IgD-negative memory B cell (primary cell): ENCODE measurements at regions not wholly inside any gene's neighbourhood (a gene's known extent, or its start where the extent isn't known, plus 50 kb on each side); places are given as distances from the start of the nearest gene placed in this dataset.

ENCODE experiments used
- H3K27ac Mint-ChIP-seq, 3 donors: one replicate each; pipeline ENCODE4 v1.8.0; 2020 to 2022; ENCODE audit warnings: mild to moderate bottlenecking in 3 of 3, mixed read lengths in 3 of 3, moderate library complexity in 1 of 3
- H3K27me3 Mint-ChIP-seq: one replicate; pipeline ENCODE4 v1.8.0; 2021; ENCODE audit warnings: mixed read lengths
- H3K36me3 Mint-ChIP-seq: one replicate; pipeline ENCODE4 v1.8.0; 2020; ENCODE audit warnings: mild to moderate bottlenecking, mixed read lengths
- H3K4me1 Mint-ChIP-seq, 3 donors: one replicate each; pipeline ENCODE4 v1.8.0; 2020 to 2022; ENCODE audit warnings: mixed read lengths in 3 of 3, mild to moderate bottlenecking in 1 of 3
- H3K4me3 Mint-ChIP-seq, 4 donors: one replicate each; pipeline ENCODE4 v1.8.0; 2020 to 2022; ENCODE audit warnings: mild to moderate bottlenecking in 4 of 4, mixed read lengths in 4 of 4, moderate library complexity in 3 of 4
- H3K9me3 Mint-ChIP-seq, 3 donors: one replicate each; pipeline ENCODE4 v1.8.0; 2020 to 2021; ENCODE audit warnings: mixed read lengths in 3 of 3, mild to moderate bottlenecking in 1 of 3

- no peaks in the 10 kb centered on the region for H3K4me1 Mint-ChIP-seq
- no peaks in the 10 kb centered on the region for H3K27me3 Mint-ChIP-seq
- peaks cover 0 to 6% (median 0%) of the 10 kb centered on the region in 3 donors for H3K9me3 Mint-ChIP-seq
- H3K27ac Mint-ChIP-seq: no peak overlapping the region
- no peak overlapping the region for H3K4me3 Mint-ChIP-seq
- H3K36me3 Mint-ChIP-seq: no peaks in the 10 kb centered on the region
Measured at GRCh38 chr13:109924376-109924775, 138.0 kb upstream of the IRS2 start.

GRCh38 chr13:109922518-109922917 is 136.1 kb upstream of the IRS2 start:
- no peak overlapping the region for H3K27ac Mint-ChIP-seq

GRCh38 chr13:109919715-109920375 is 133.5 kb upstream of the IRS2 start:
- H3K27ac Mint-ChIP-seq: no peak overlapping the region
- no peak overlapping the region for H3K4me3 Mint-ChIP-seq
- H3K27me3 Mint-ChIP-seq: no peaks in the 10 kb centered on the region
- no peaks in the 10 kb centered on the region for H3K4me1 Mint-ChIP-seq
- H3K9me3 Mint-ChIP-seq: peaks cover 0 to 5% (median 4%) of the 10 kb centered on the region in 3 donors
- H3K36me3 Mint-ChIP-seq: no peaks in the 10 kb centered on the region

More at GRCh38 chr13:109922518-109922917, 136.1 kb upstream of the IRS2 start:
- H3K4me3 Mint-ChIP-seq: no peak overlapping the region
- H3K36me3 Mint-ChIP-seq: no peaks in the 10 kb centered on the region
- no peaks in the 10 kb centered on the region for H3K4me1 Mint-ChIP-seq
- H3K9me3 Mint-ChIP-seq: peaks cover 0 to 6% (median 0%) of the 10 kb centered on the region in 3 donors
- H3K27me3 Mint-ChIP-seq: no peaks in the 10 kb centered on the region

GRCh38 chr13:109918179-109918711 is 131.9 kb upstream of the IRS2 start:
- Mint-ChIP-seq H3K4me3 (no peak overlapping the region), H3K4me1 (no peaks in the 10 kb centered on the region), H3K36me3 (no peaks in the 10 kb centered on the region), H3K27me3 (no peaks in the 10 kb centered on the region), H3K27ac (no peak overlapping the region), H3K9me3 (peaks cover 0 to 4% (median 0%) of the 10 kb centered on the region in 3 donors)

- Mint-ChIP-seq H3K27ac (no peak overlapping the region), H3K4me1 (no peaks in the 10 kb centered on the region), H3K9me3 (peaks cover 0 to 4% (median 0%) of the 10 kb centered on the region in 3 donors), H3K27me3 (no peaks in the 10 kb centered on the region), H3K36me3 (no peaks in the 10 kb centered on the region), H3K4me3 (no peak overlapping the region)
Measured at GRCh38 chr13:109917422-109917821, 131.0 kb upstream of the IRS2 start.

- Mint-ChIP-seq H3K4me3 (no peak overlapping the region), H3K27me3 (no peaks in the 10 kb centered on the region), H3K27ac (no peak overlapping the region), H3K36me3 (no peaks in the 10 kb centered on the region), H3K9me3 (peaks cover 0 to 4% (median 0%) of the 10 kb centered on the region in 3 donors), H3K4me1 (no peaks in the 10 kb centered on the region)
Measured at GRCh38 chr13:109913936-109914510, 127.6 kb upstream of the IRS2 start.

GRCh38 chr13:109913186-109913585 is 126.8 kb upstream of the IRS2 start:
- no peak overlapping the region for H3K27ac Mint-ChIP-seq
- H3K36me3 Mint-ChIP-seq: no peaks in the 10 kb centered on the region
- H3K4me3 Mint-ChIP-seq: no peak overlapping the region
- peaks cover 0 to 4% (median 0%) of the 10 kb centered on the region in 3 donors for H3K9me3 Mint-ChIP-seq
- no peaks in the 10 kb centered on the region for H3K4me1 Mint-ChIP-seq
- no peaks in the 10 kb centered on the region for H3K27me3 Mint-ChIP-seq

- H3K4me3 Mint-ChIP-seq: no peak overlapping the region
- H3K27me3 Mint-ChIP-seq: no peaks in the 10 kb centered on the region
- peaks cover 0 to 2% (median 2%) of the 10 kb centered on the region in 3 donors for H3K9me3 Mint-ChIP-seq
- no peaks in the 10 kb centered on the region for H3K4me1 Mint-ChIP-seq
- no peak overlapping the region for H3K27ac Mint-ChIP-seq
- no peaks in the 10 kb centered on the region for H3K36me3 Mint-ChIP-seq
Measured at GRCh38 chr13:109910194-109910593, 123.8 kb upstream of the IRS2 start.

- H3K4me1 Mint-ChIP-seq: no peaks in the 10 kb centered on the region
- no peaks in the 10 kb centered on the region for H3K36me3 Mint-ChIP-seq
Measured at GRCh38 chr13:109906976-109907375, 120.6 kb upstream of the IRS2 start.

GRCh38 chr13:109904218-109904617 is 117.8 kb upstream of the IRS2 start:
- H3K4me3 Mint-ChIP-seq: no peak overlapping the region
- no peak overlapping the region for H3K27ac Mint-ChIP-seq
- H3K27me3 Mint-ChIP-seq: peaks cover 2% of the 10 kb centered on the region
- H3K4me1 Mint-ChIP-seq: no peaks in the 10 kb centered on the region
- peaks cover 0 to 2% (median 0%) of the 10 kb centered on the region in 3 donors for H3K9me3 Mint-ChIP-seq
- no peaks in the 10 kb centered on the region for H3K36me3 Mint-ChIP-seq

More at GRCh38 chr13:109906976-109907375, 120.6 kb upstream of the IRS2 start:
- H3K9me3 Mint-ChIP-seq: peaks cover 0 to 2% (median 0%) of the 10 kb centered on the region in 3 donors
- H3K27me3 Mint-ChIP-seq: no peaks in the 10 kb centered on the region
- no peak overlapping the region for H3K27ac Mint-ChIP-seq
- H3K4me3 Mint-ChIP-seq: no peak overlapping the region

GRCh38 chr13:109900741-109901140 is 114.4 kb upstream of the IRS2 start:
- Mint-ChIP-seq H3K36me3 (no peaks in the 10 kb centered on the region), H3K4me1 (no peaks in the 10 kb centered on the region), H3K27me3 (peaks cover 2% of the 10 kb centered on the region), H3K9me3 (peaks cover 0 to 2% (median 0%) of the 10 kb centered on the region in 3 donors), H3K4me3 (no peak overlapping the region), H3K27ac (peak overlapping the region in 1 of 3 donors; percentile 34)

GRCh38 chr13:109900320-109900719 is 113.9 kb upstream of the IRS2 start:
- H3K4me3 Mint-ChIP-seq: no peak overlapping the region
- H3K36me3 Mint-ChIP-seq: no peaks in the 10 kb centered on the region
- H3K27me3 Mint-ChIP-seq: peaks cover 2% of the 10 kb centered on the region
- no peaks in the 10 kb centered on the region for H3K4me1 Mint-ChIP-seq
- H3K27ac Mint-ChIP-seq: no peak overlapping the region
- peaks cover 0 to 2% (median 0%) of the 10 kb centered on the region in 3 donors for H3K9me3 Mint-ChIP-seq

GRCh38 chr13:109899748-109900147 is 113.4 kb upstream of the IRS2 start:
- H3K27ac Mint-ChIP-seq: no peak overlapping the region
- H3K4me1 Mint-ChIP-seq: no peaks in the 10 kb centered on the region
- H3K9me3 Mint-ChIP-seq: peaks cover 0 to 2% (median 0%) of the 10 kb centered on the region in 3 donors
- H3K27me3 Mint-ChIP-seq: peaks cover 2% of the 10 kb centered on the region
- no peak overlapping the region for H3K4me3 Mint-ChIP-seq
- no peaks in the 10 kb centered on the region for H3K36me3 Mint-ChIP-seq

GRCh38 chr13:109899316-109899715 is 112.9 kb upstream of the IRS2 start:
- H3K36me3 Mint-ChIP-seq: no peaks in the 10 kb centered on the region
- H3K4me1 Mint-ChIP-seq: no peaks in the 10 kb centered on the region
- no peak overlapping the region for H3K4me3 Mint-ChIP-seq
- H3K27me3 Mint-ChIP-seq: peaks cover 2% of the 10 kb centered on the region
- no peak overlapping the region for H3K27ac Mint-ChIP-seq
- peaks cover 0 to 2% (median 0%) of the 10 kb centered on the region in 3 donors for H3K9me3 Mint-ChIP-seq

GRCh38 chr13:109897988-109898624 is 111.7 kb upstream of the IRS2 start:
- peaks cover 2% of the 10 kb centered on the region for H3K27me3 Mint-ChIP-seq
- no peaks in the 10 kb centered on the region for H3K4me1 Mint-ChIP-seq
- H3K27ac Mint-ChIP-seq: no peak overlapping the region
- no peaks in the 10 kb centered on the region for H3K36me3 Mint-ChIP-seq
- H3K4me3 Mint-ChIP-seq: no peak overlapping the region
- H3K9me3 Mint-ChIP-seq: peaks cover 0 to 2% (median 0%) of the 10 kb centered on the region in 3 donors
